ENCODE measurements at regions not wholly inside any gene's neighbourhood (a gene's known extent, or its start where the extent isn't known, plus 50 kb on each side); places are given as distances from the start of the nearest gene placed in this dataset.
"Not testable (repeated sequence)": the region's sequence is repeated elsewhere in the genome, so short reads cannot be mapped to it uniquely, and the experiment has no call there.

GRCh38 chr3:11910971-11911531 lies 64.4 kb upstream of the TAMM41 start:
- H3K4me3 ChIP-seq, result no peak overlapping the region
- H3K36me3 ChIP-seq, result no peaks in the 10 kb centered on the region
- DNase-seq (no peak), ATAC-seq (no peak)
- intact Hi-C loops (cut with DNase I), result loop anchor here in 1 of 10 donors (10.0 kb wide), 1 partner anchor 964 kb away; no protein-coding TSS in a partner anchor
- WGBS, 4 donors, result 76 to 85% (median 84%) methylated on average over 5 to 20 of the region's 20 CpGs
- H3K9me3 ChIP-seq, result no peaks in the 10 kb centered on the region
- no peaks in the 10 kb centered on the region for H3K27me3 ChIP-seq
- TF ChIP-seq POLR2A (IDR thresholded peaks at IDR 0.05), result no peak
- TF ChIP-seq, protein P1, sequence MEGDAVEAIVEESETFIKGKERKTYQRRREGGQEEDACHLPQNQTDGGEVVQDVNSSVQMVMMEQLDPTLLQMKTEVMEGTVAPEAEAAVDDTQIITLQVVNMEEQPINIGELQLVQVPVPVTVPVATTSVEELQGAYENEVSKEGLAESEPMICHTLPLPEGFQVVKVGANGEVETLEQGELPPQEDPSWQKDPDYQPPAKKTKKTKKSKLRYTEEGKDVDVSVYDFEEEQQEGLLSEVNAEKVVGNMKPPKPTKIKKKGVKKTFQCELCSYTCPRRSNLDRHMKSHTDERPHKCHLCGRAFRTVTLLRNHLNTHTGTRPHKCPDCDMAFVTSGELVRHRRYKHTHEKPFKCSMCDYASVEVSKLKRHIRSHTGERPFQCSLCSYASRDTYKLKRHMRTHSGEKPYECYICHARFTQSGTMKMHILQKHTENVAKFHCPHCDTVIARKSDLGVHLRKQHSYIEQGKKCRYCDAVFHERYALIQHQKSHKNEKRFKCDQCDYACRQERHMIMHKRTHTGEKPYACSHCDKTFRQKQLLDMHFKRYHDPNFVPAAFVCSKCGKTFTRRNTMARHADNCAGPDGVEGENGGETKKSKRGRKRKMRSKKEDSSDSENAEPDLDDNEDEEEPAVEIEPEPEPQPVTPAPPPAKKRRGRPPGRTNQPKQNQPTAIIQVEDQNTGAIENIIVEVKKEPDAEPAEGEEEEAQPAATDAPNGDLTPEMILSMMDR (IDR thresholded peaks at IDR 0.05), result no peak
- H3K4me1 ChIP-seq, result peaks cover 0 to under 1% (median 0%) of the 10 kb centered on the region in 12 donors
- H3K27ac ChIP-seq, result no peak overlapping the region

DNA sequence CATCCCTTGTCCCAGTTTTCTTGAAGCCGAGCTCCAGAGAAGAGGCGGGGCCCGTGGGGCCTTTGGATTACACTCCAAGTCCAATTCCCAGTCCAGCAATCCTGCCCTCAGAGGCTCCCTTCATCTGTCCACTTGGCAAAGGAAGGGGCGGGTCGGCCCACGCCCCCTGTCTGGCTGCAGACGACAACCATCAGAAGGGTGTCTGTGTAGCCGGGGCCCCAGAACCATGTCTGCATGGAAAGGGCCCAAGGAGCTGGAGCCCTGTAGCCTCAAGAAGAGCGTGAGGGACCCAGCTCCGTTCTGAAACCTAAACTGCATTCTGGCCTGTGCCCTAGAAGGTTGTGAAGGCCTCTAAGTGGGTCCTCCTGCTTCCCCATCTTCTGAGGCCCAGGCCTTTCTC lies 65.2 kb upstream of the TAMM41 start:
- DNase-seq, H3K27me3 ChIP-seq, ATAC-seq, H3K27ac ChIP-seq, H3K9me3 ChIP-seq, H3K36me3 ChIP-seq, H3K4me3 ChIP-seq, H3K4me1 ChIP-seq: not testable (repeated sequence)
- 64 to 86% (median 77%) methylated on average over 5 to 10 of the region's 10 CpGs for WGBS, 4 donors
- intact Hi-C loops (cut with DNase I), result loop anchor here in 1 of 10 donors (10.0 kb wide), 1 partner anchor 963 kb away; no protein-coding TSS in a partner anchor

DNA sequence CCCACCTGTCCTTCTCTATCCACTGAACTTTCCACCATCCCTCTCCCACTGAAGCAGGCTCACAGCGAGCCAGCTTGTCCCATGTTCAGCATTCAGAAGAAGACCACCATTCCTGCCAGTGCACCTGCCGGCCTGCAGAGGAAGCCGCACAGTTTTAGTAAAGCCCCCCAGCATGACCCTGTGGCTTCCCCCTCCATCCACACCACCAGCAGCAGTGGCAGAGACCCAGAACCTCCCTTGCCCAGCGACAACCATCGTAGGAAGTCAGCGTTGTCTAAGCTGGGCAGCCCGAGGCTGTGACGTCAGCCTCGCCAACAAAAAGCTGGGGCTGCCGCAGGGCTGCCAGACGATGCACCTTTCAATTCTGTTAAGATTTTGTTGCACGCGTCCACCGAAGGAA lies 66.6 kb upstream of the TAMM41 start:
- peaks cover 0 to 4% (median 0%) of the 10 kb centered on the region in 12 donors for H3K4me1 ChIP-seq
- DNase-seq (no peak), ATAC-seq (no peak)
- H3K36me3 ChIP-seq, result no peaks in the 10 kb centered on the region
- no peak for TF ChIP-seq POLR2A (IDR thresholded peaks at IDR 0.05)
- TF ChIP-seq, protein P1 (IDR thresholded peaks at IDR 0.05), result no peak
- intact Hi-C loops (cut with DNase I), result loop anchor here in 1 of 10 donors (10.0 kb wide), 1 partner anchor 961 kb away; no protein-coding TSS in a partner anchor
- H3K27ac ChIP-seq, result no peak overlapping the region
- H3K27me3 ChIP-seq, result no peaks in the 10 kb centered on the region
- WGBS, 4 donors, result 83 to 94% (median 90%) methylated on average over 14 of the region's 14 CpGs
- H3K4me3 ChIP-seq, result no peak overlapping the region
- no peaks in the 10 kb centered on the region for H3K9me3 ChIP-seq

DNA sequence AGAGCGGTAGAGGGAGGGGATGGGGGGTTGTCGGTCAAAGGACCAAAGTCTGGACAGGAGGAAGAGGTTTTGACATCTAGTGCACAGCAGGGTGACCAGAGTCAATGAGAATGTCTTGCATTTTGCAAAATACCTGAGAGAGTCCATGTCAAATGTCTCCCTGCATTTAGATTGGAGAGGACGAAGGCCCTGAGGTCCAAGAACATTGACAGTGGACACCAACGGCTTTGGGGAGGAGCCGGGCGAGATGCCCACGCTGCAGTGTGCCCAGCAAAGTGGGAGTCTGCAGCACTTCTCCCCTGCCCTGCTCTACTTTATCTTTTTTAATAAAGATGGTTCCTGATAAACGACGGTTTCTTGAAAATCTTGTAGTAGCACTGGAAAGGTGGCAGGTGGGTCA lies 67.4 kb upstream of the TAMM41 start:
- intact Hi-C loops (cut with DNase I), result loop anchor here in 1 of 10 donors (10.0 kb wide), 1 partner anchor 961 kb away; no protein-coding TSS in a partner anchor
- ATAC-seq (no peak), DNase-seq (no peak)
- Histone ChIP-seq H3K36me3 (no peaks in the 10 kb centered on the region), H3K27me3 (no peaks in the 10 kb centered on the region), H3K9me3 (no peaks in the 10 kb centered on the region), H3K4me3 (no peak overlapping the region), H3K27ac (no peak overlapping the region), H3K4me1 (peaks cover 0 to 4% (median 0%) of the 10 kb centered on the region in 12 donors)
- TF ChIP-seq, protein P1 (IDR thresholded peaks at IDR 0.05), result no peak
- no peak for TF ChIP-seq POLR2A (IDR thresholded peaks at IDR 0.05)
- 80 to 87% (median 87%) methylated on average over 9 of the region's 9 CpGs for WGBS, 4 donors

DNA sequence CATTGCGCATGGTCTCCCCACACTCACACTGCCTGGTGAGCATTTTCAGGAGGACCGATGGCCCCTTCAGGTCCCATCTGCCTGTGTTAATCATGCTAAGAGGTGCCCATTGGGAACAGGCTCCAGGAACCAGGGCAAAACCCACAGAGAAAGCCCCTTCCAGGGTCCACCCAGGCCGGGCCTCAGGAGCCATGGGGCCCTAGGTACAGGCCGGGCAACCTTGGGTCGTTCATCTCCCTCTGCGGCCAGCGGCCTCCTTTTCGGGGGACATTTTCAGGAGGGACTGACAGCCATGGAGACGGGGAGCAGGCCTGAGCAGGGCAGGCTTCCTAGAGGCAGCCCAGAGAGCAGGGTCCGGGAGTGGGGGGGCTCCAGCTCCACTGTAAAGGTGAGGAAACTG lies 68.0 kb upstream of the TAMM41 start:
- ATAC-seq (no peak), DNase-seq (no peak)
- no peak overlapping the region for H3K27ac ChIP-seq
- no peak overlapping the region for H3K4me3 ChIP-seq
- H3K9me3 ChIP-seq, result no peaks in the 10 kb centered on the region
- no peak for TF ChIP-seq POLR2A (IDR thresholded peaks at IDR 0.05)
- TF ChIP-seq, protein P1 (IDR thresholded peaks at IDR 0.05), result no peak
- no peaks in the 10 kb centered on the region for H3K36me3 ChIP-seq
- peaks cover 0 to 4% (median 0%) of the 10 kb centered on the region in 12 donors for H3K4me1 ChIP-seq
- intact Hi-C loops (cut with DNase I), result loop anchor here in 1 of 10 donors (10.0 kb wide), 1 partner anchor 960 kb away; no protein-coding TSS in a partner anchor
- 83 to 89% (median 86%) methylated on average over 7 to 10 of the region's 10 CpGs for WGBS, 4 donors
- H3K27me3 ChIP-seq, result no peaks in the 10 kb centered on the region
